ENCODE measurements at regions not wholly inside any gene's neighbourhood (a gene's known extent, or its start where the extent isn't known, plus 50 kb on each side); places are given as distances from the start of the nearest gene placed in this dataset.
"Not testable (repeated sequence)": the region's sequence is repeated elsewhere in the genome, so short reads cannot be mapped to it uniquely, and the experiment has no call there.

DNA sequence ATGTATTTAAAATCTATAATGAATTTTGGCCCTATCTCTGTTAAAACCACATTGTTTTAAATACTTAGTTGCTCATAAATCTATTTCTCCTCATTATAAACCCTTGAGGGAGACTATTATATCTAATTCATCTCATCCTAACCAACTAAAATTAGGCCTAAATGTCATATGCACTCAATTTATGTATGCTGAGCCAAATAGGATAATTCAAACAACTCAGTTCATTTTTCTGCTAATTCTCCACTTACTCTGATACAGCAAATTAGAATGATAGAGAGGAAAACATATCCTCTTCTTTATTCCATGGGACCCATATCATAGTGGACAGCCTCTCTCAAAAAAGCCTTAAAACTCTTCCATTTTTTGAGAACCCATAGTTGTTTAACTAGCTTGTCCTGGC, 80.3 kb upstream of the TET2 start:
- Histone ChIP-seq H3K4me3 (ENCODE audit: extremely low read depth, insufficient read depth, low read length, poor library complexity, severe bottlenecking) (no peak overlapping the region), H3K4me1 (ENCODE audit: control insufficient read depth, insufficient read depth, low read length, poor library complexity, severe bottlenecking) (peaks cover 4% of the 10 kb centered on the region), H3K36me3 (ENCODE audit: control insufficient read depth, insufficient read depth, low read length) (no peaks in the 10 kb centered on the region)

DNA sequence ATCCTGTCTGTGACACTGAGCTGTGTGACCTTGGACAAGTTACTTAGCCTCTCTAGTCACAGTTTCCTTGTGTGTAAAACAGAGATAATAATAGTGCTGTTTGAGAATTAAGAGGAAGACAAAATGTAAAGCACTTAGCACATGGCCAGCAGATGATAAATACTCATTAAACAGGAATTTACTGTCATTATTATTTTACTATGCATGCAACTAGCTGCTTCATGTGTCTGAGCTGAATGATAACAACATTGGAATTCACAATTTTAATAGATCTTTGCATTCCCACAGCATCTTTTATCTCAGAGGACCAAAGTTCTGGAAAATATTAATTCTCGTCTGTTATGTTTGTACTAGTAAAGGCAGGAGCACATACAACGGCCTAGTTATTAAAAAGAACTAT, 79.2 kb upstream of the TET2 start:
- H3K27ac ChIP-seq (ENCODE audit: low read depth, low read length, severe bottlenecking), result no peak overlapping the region
- H3K36me3 ChIP-seq (ENCODE audit: control insufficient read depth, insufficient read depth, low read length), result no peaks in the 10 kb centered on the region
- H3K4me3 ChIP-seq (ENCODE audit: extremely low read depth, insufficient read depth, low read length, poor library complexity, severe bottlenecking), result no peak overlapping the region
- no peaks in the 10 kb centered on the region for H3K4me1 ChIP-seq (ENCODE audit: control insufficient read depth, insufficient read depth, low read length, poor library complexity, severe bottlenecking)
- no CpG with 5 or more reads among the region's 2 CpGs for WGBS, 2 experiments (ENCODE audit: insufficient coverage in 2 of 2)
- H3K9me3 ChIP-seq (ENCODE audit: control insufficient read depth, low read length), result no peaks in the 10 kb centered on the region

More for the DNA sequence above, 80.3 kb upstream of the TET2 start:
- H3K9me3 ChIP-seq (ENCODE audit: control insufficient read depth, low read length), result no peaks in the 10 kb centered on the region
- no peak overlapping the region for H3K27ac ChIP-seq (ENCODE audit: low read depth, low read length, severe bottlenecking)

DNA sequence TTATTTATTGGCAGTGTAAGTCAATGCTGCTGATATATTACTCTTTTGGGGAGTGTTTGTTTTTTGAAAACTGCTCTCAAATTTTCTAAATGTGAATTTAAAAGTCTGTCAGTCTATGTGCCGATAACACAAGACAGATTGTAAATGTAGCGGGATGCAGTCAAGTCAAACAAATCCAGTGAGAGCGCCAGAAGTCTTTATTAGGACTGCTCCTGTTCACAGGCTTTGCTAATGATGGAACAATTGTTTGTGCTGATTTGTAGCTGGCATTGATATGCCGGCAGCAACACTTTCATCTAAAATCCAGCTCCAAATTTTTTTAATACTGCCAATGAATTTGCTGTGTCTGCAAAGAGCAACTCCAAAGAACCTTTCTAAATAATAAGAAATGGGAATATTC, 78.7 kb upstream of the TET2 start:
- Histone ChIP-seq H3K36me3 (ENCODE audit: control insufficient read depth, insufficient read depth, low read length) (no peaks in the 10 kb centered on the region), H3K9me3 (ENCODE audit: control insufficient read depth, low read length) (no peaks in the 10 kb centered on the region), H3K27ac (ENCODE audit: low read depth, low read length, severe bottlenecking) (no peak overlapping the region), H3K4me1 (ENCODE audit: control insufficient read depth, insufficient read depth, low read length, poor library complexity, severe bottlenecking) (no peaks in the 10 kb centered on the region), H3K4me3 (ENCODE audit: extremely low read depth, insufficient read depth, low read length, poor library complexity, severe bottlenecking) (no peak overlapping the region)
- 93 to 100% methylated on average over 2 to 3 of the region's 4 CpGs for WGBS, 2 experiments (ENCODE audit: insufficient coverage in 2 of 2)

DNA sequence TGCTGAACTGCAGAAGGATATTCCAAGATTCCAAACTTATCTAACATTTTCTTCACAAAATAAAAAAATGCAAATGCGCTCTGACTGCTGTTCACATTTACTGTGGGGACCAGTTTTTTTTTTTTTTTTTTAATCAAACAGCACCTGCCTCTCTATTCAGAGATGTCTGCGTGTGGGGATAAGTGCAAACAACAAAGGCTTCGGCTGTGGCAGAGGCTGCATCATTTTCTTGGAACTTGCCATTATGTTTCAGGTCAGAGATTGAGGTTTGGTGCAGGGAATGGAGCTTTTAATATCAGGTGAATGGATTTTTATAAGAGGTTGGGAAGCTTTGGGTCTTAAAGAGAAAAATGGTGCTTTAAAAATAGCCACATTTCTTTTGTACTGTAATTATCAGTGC, 78.2 kb upstream of the TET2 start:
- H3K27ac ChIP-seq (ENCODE audit: low read depth, low read length, severe bottlenecking), result no peak overlapping the region
- whole genome bisulfite sequencing, 2 experiments (ENCODE audit: insufficient coverage in 2 of 2), result 75 to 95% methylated on average over 2 of the region's 3 CpGs

DNA sequence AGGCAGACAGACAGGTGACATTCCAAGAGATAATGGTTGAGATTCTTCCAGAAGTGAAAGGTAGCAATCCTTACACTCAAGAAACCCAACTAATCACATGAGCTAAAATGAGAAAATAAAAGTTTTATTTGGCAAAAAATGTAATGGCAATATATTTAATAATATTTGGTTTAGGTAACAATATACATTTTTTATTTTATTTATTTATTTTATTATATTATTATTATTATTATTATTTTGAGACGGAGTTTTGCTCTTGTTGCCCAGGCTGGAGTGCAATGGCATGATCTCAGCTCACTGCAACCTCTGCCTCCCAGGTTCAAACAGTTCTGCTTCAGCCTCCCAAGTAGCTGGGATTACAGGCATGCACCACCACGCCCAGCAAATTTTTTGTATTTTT, 74.6 kb upstream of the TET2 start:
- H3K4me3 ChIP-seq (ENCODE audit: extremely low read depth, insufficient read depth, low read length, poor library complexity, severe bottlenecking); H3K27ac ChIP-seq (ENCODE audit: low read depth, low read length, severe bottlenecking); H3K4me1 ChIP-seq (ENCODE audit: control insufficient read depth, insufficient read depth, low read length, poor library complexity, severe bottlenecking); H3K9me3 ChIP-seq (ENCODE audit: control insufficient read depth, low read length); H3K36me3 ChIP-seq (ENCODE audit: control insufficient read depth, insufficient read depth, low read length): not testable (repeated sequence)
- WGBS, 2 experiments (ENCODE audit: insufficient coverage in 2 of 2), result 86 to 100% methylated on average over 1 of the region's 2 CpGs

More for the DNA sequence above, 78.2 kb upstream of the TET2 start:
- Histone ChIP-seq H3K9me3 (ENCODE audit: control insufficient read depth, low read length) (no peaks in the 10 kb centered on the region), H3K36me3 (ENCODE audit: control insufficient read depth, insufficient read depth, low read length) (no peaks in the 10 kb centered on the region), H3K4me1 (ENCODE audit: control insufficient read depth, insufficient read depth, low read length, poor library complexity, severe bottlenecking) (no peaks in the 10 kb centered on the region), H3K4me3 (ENCODE audit: extremely low read depth, insufficient read depth, low read length, poor library complexity, severe bottlenecking) (no peak overlapping the region)

DNA sequence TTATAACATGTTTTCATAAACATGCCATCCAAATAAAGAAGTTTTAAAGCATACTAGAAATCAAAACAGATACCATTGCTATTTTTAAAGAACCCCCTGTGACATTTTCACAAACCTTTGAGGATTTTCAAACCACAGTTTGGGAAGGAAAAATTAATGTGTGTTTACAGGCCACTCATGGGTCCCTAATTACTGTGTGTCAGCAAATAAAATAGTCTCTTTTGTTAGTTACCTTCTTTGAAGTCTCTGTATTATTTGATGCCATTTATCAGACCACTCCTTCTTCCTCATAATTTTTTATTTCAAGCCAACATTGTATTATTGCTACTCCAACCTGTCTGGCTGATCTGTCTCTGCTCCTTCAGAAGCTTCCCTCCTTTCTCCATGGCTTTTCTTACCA, 72.6 kb upstream of the TET2 start:
- Histone ChIP-seq H3K36me3 (ENCODE audit: control insufficient read depth, insufficient read depth, low read length) (no peaks in the 10 kb centered on the region), H3K4me1 (ENCODE audit: control insufficient read depth, insufficient read depth, low read length, poor library complexity, severe bottlenecking) (peaks cover 4% of the 10 kb centered on the region), H3K27ac (ENCODE audit: low read depth, low read length, severe bottlenecking) (no peak overlapping the region), H3K4me3 (ENCODE audit: extremely low read depth, insufficient read depth, low read length, poor library complexity, severe bottlenecking) (no peak overlapping the region), H3K9me3 (ENCODE audit: control insufficient read depth, low read length) (no peaks in the 10 kb centered on the region)

DNA sequence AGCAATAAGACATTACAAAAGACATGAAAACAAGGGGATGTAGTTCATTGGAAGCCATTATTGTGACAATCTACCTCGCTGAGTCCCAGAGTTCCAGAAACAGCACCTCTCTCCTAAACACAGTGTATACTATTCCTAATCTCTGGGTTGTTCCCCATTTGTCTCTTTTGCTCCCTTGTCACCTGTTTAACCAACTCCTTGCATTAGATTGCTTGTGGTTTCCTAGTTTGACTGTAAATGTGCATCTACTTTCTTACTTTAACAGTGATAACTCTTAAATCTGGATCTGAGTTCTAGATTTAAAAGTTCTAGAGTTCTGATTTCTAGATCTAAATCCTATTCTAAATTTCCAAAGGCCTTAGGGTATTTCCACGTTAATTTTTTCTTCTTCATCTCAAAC, 71.6 kb upstream of the TET2 start:
- 52 to 63% methylated on average over 2 of the region's 2 CpGs for WGBS, 2 experiments (ENCODE audit: insufficient coverage in 2 of 2)
- no peaks in the 10 kb centered on the region for H3K36me3 ChIP-seq (ENCODE audit: control insufficient read depth, insufficient read depth, low read length)
- H3K4me3 ChIP-seq (ENCODE audit: extremely low read depth, insufficient read depth, low read length, poor library complexity, severe bottlenecking), result no peak overlapping the region
- H3K27ac ChIP-seq (ENCODE audit: low read depth, low read length, severe bottlenecking), result no peak overlapping the region
- no peaks in the 10 kb centered on the region for H3K9me3 ChIP-seq (ENCODE audit: control insufficient read depth, low read length)
- H3K4me1 ChIP-seq (ENCODE audit: control insufficient read depth, insufficient read depth, low read length, poor library complexity, severe bottlenecking), result peaks cover 4% of the 10 kb centered on the region

DNA sequence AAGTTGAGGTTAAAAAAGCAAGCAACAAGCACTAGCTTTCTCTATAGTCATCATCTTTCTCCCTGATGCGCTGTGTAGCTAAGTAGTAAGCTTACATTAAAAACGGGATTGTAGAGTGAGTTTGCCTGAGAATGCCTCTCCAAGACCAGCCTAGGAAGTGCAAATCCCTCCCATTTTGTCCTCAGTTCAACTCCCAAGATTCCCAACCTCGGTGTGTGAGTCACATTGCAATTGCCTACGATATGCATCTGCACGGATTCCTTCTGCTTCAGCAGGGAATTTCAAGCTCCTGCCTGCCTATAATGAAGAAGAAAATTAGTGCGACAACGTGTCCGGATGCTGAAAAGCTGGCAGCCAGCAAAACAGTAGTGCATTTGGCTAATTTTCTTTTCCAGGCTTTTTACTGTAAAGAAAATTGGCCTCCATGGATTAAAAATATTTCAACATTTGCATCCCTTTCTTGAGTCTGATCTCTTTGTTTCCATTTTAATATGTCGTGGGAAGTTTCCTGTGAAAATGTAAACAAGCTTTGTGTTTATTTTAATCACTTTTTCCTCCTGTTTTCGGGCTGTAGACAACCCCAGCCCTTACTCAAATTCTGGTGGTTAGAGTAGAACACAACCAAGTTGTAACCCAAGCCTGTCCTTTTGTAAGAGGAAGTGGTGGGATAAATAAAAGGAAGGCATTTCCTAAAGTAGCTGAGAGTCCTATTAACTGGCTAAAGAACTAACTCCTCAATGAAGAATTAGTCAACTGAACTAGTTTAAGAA, 58.4 kb upstream of the TET2 start:
- WGBS, 2 experiments (ENCODE audit: insufficient coverage in 2 of 2), result 3 to 20% methylated on average over 3 to 6 of the region's 10 CpGs
- Histone ChIP-seq H3K27ac (ENCODE audit: low read depth, low read length, severe bottlenecking) (peak overlapping the region; percentile 96), H3K4me3 (ENCODE audit: extremely low read depth, insufficient read depth, low read length, poor library complexity, severe bottlenecking) (no peak overlapping the region), H3K36me3 (ENCODE audit: control insufficient read depth, insufficient read depth, low read length) (no peaks in the 10 kb centered on the region), H3K4me1 (ENCODE audit: control insufficient read depth, insufficient read depth, low read length, poor library complexity, severe bottlenecking) (peaks cover 21% of the 10 kb centered on the region), H3K9me3 (ENCODE audit: control insufficient read depth, low read length) (peaks cover 8% of the 10 kb centered on the region)

DNA sequence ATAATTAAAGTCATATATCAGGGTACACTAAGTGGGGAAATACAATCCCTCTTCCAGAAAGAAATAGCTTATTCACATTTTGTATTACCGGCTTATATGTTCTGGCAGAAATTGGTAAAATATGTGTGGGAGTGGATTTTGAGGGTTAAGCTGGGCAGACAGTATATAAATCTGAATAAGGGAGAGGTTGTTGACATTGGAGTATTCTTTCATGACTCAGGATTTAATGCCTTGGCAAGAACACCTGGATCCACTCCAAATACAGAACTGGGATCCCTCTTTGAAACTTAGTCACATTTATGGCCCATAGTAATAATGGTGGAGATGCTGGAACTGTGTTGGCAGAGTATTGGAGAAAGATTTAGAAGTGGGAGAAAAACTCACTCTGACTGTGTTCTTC, 54.3 kb upstream of the TET2 start:
- Histone ChIP-seq H3K27ac (ENCODE audit: low read depth, low read length, severe bottlenecking) (no peak overlapping the region), H3K4me3 (ENCODE audit: extremely low read depth, insufficient read depth, low read length, poor library complexity, severe bottlenecking) (no peak overlapping the region), H3K9me3 (ENCODE audit: control insufficient read depth, low read length) (peaks cover 8% of the 10 kb centered on the region), H3K36me3 (ENCODE audit: control insufficient read depth, insufficient read depth, low read length) (no peaks in the 10 kb centered on the region), H3K4me1 (ENCODE audit: control insufficient read depth, insufficient read depth, low read length, poor library complexity, severe bottlenecking) (peaks cover 17% of the 10 kb centered on the region)
- WGBS, 2 experiments (ENCODE audit: insufficient coverage in 2 of 2), result no CpG with 5 or more reads among the region's 1 CpG

DNA sequence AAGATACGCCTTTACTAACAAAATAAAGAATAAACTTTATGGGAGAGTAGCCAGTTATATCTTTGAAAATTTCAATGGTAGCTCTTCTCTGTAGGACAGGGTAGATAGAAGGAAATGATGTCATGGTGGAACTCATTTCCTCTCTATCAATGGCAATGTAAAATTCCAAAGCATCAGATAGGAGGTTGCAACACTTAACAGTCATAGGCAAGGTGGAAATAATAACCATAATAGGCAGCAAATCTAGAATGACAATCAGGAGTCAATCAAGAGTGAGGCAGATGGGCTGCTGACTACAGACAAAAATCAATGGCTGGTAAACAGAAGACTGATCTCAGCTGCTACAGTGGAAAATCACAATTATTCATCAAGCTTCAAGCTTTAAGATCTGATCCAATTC, 53.9 kb upstream of the TET2 start:
- no peak overlapping the region for H3K4me3 ChIP-seq (ENCODE audit: extremely low read depth, insufficient read depth, low read length, poor library complexity, severe bottlenecking)
- H3K27ac ChIP-seq (ENCODE audit: low read depth, low read length, severe bottlenecking), result no peak overlapping the region
- peaks cover 8% of the 10 kb centered on the region for H3K9me3 ChIP-seq (ENCODE audit: control insufficient read depth, low read length)
- no CpG with 5 or more reads among the region's 1 CpG for WGBS, 2 experiments (ENCODE audit: insufficient coverage in 2 of 2)
- H3K36me3 ChIP-seq (ENCODE audit: control insufficient read depth, insufficient read depth, low read length), result no peaks in the 10 kb centered on the region
- peaks cover 14% of the 10 kb centered on the region for H3K4me1 ChIP-seq (ENCODE audit: control insufficient read depth, insufficient read depth, low read length, poor library complexity, severe bottlenecking)

DNA sequence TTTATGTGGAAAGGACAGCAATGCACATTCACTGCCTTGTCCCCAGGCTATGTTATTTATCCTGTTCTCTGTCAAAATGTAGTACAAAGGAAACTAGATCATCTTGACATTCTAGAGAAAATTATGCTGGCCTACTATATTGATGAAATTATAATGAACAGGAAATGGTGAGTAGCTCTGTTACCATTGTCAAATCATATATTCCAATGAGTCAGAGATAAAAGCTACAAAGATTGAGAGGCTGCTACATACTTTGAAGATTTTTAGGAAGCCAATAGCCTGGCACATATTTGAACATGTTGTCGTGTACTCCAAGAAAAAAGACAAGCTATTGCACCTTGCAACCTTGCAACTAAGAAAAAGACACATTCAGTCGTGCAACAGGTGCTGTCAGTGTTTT, 52.7 kb upstream of the TET2 start:
- 75 to 79% methylated on average over 2 of the region's 2 CpGs for WGBS, 2 experiments (ENCODE audit: insufficient coverage in 2 of 2)
- peaks cover 8% of the 10 kb centered on the region for H3K4me1 ChIP-seq (ENCODE audit: control insufficient read depth, insufficient read depth, low read length, poor library complexity, severe bottlenecking)
- H3K36me3 ChIP-seq (ENCODE audit: control insufficient read depth, insufficient read depth, low read length), result no peaks in the 10 kb centered on the region
- peaks cover 8% of the 10 kb centered on the region for H3K9me3 ChIP-seq (ENCODE audit: control insufficient read depth, low read length)
- no peak overlapping the region for H3K4me3 ChIP-seq (ENCODE audit: extremely low read depth, insufficient read depth, low read length, poor library complexity, severe bottlenecking)
- no peak overlapping the region for H3K27ac ChIP-seq (ENCODE audit: low read depth, low read length, severe bottlenecking)
